KMS-11 (cell line): ENCODE measurements at regions not wholly inside any gene's neighbourhood (a gene's known extent, or its start where the extent isn't known, plus 50 kb on each side); places are given as distances from the start of the nearest gene placed in this dataset.

ENCODE experiments used
- H2AFZ ChIP-seq: fragments of 200-600 bp; sonication (generic); 2 replicates; pipeline ENCODE4 v1.6.1; 2016; ENCODE audit warnings: antibody characterized with exemption, mixed run types, low read depth
- H3K27ac ChIP-seq: fragments of 200-600 bp; sonication (generic); 2 replicates; pipeline ENCODE4 v1.6.1; 2016; ENCODE audit warnings: mild to moderate bottlenecking, mixed run types
- H3K27me3 ChIP-seq: fragments of 200-600 bp; sonication (generic); 2 replicates; pipeline ENCODE4 v1.6.1; 2017; ENCODE audit warnings: mild to moderate bottlenecking, low read depth, mixed run types, moderate library complexity; ENCODE audit not compliant: insufficient read depth
- H3K36me3 ChIP-seq: fragments of 200-600 bp; sonication (generic); 2 replicates; pipeline ENCODE4 v1.6.1; 2017; ENCODE audit warnings: mild to moderate bottlenecking, mixed run types; ENCODE audit not compliant: insufficient read depth
- H3K4me1 ChIP-seq: fragments of 200-600 bp; sonication (generic); 2 replicates; pipeline ENCODE4 v1.6.1; 2016; ENCODE audit warnings: mild to moderate bottlenecking, low read depth, mixed run types; ENCODE audit not compliant: poor library complexity, severe bottlenecking
- H3K4me2 ChIP-seq: fragments of 200-600 bp; sonication (generic); 2 replicates; pipeline ENCODE4 v1.7.0; 2016; ENCODE audit warnings: mild to moderate bottlenecking, mixed run types
- H3K4me3 ChIP-seq: fragments of 200-600 bp; sonication (generic); IDR thresholded peaks from 2 replicates; pipeline ENCODE4 v1.6.1; 2017; ENCODE audit warnings: low read depth, low read length, mixed read lengths; ENCODE audit not compliant: insufficient read depth
- H3K79me2 ChIP-seq: fragments of 200-600 bp; sonication (generic); 2 replicates; pipeline ENCODE4 v1.6.1; 2016; ENCODE audit warnings: low read depth, mixed run types; ENCODE audit not compliant: insufficient read depth
- H3K9ac ChIP-seq: fragments of 200-600 bp; sonication (generic); 2 replicates; pipeline ENCODE4 v1.6.1; 2016; ENCODE audit warnings: mild to moderate bottlenecking, mixed run types
- H4K20me1 ChIP-seq: fragments of 200-600 bp; sonication (generic); 2 replicates; pipeline ENCODE4 v1.6.1; 2016; ENCODE audit warnings: mild to moderate bottlenecking, mixed run types; ENCODE audit not compliant: insufficient read depth
- CTCF ChIP-seq: fragments of 200-600 bp; sonication (generic); conservative IDR thresholded peaks from 2 replicates; pipeline ENCODE4 v1.6.1; 2017; ENCODE audit warnings: low read depth, mild to moderate bottlenecking, antibody characterized with exemption, low read length, moderate library complexity, mixed read lengths

DNA sequence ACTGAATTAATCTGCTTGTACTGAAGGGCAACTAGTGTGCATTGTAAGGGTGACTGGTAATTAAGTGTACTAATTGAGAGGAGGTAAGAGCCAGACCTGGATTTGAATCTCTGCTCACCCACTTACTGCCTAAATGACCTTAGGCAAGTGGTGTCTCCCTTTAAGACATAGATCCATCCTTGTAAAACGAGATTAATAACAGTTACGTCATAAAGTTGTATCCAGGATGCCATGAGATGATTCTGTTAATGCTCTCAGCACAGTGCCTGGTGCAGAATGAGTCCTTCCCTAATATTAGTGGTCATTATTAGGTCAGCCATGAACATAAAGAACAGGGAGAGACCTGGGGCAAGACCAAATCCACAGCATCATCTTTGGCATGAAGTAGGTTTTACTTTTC is 470.1 kb downstream of the MAFB start:
- no peak overlapping the region for H3K4me3 ChIP-seq
- H3K27ac ChIP-seq = no peak overlapping the region
- H3K79me2 ChIP-seq = no peaks in the 10 kb centered on the region
- H4K20me1 ChIP-seq = no peaks in the 10 kb centered on the region
- TF ChIP-seq CTCF = no peak
- no peak overlapping the region for H2AFZ ChIP-seq
- no peaks in the 10 kb centered on the region for H3K27me3 ChIP-seq
- H3K4me1 ChIP-seq = no peaks in the 10 kb centered on the region
- H3K4me2 ChIP-seq = no peak overlapping the region
- no peak overlapping the region for H3K9ac ChIP-seq
- no peaks in the 10 kb centered on the region for H3K36me3 ChIP-seq

DNA sequence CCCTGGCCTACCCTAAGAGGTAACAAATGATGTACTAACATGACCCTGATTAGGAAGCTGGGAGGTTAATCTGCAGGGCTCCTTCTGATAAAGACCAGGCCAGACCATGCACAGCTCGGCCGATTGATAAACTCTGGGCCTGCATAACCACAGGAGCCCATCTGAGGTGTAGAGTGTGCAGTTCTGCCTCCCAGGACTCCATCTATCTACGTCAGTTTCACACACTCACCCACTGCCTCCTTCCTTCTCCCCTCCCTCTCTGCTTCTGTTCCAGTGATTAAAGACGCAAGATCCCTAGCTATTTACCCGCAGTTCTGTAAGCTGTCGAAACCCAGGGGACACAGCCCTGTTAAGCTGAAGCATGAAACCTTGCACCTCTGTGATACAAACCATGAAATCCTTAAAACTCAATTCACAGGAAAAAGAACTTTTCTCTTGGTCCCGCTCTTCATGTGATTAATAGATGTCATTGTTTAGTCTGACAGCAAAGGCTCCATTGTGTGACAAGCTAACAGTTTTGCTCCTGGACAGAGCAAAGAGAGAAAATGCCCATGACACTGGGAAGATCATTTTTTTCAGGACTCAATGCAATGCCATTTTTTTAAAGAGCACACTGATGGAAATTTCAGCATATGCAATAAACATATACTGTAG is 470.6 kb downstream of the MAFB start:
- TF ChIP-seq CTCF = no peak

GRCh38 chr20:40207655-40208054 is 481.4 kb downstream of the MAFB start:
- Histone ChIP-seq H3K4me1 (no peaks in the 10 kb centered on the region), H4K20me1 (no peaks in the 10 kb centered on the region), H3K9ac (no peak overlapping the region), H3K79me2 (no peaks in the 10 kb centered on the region), H3K36me3 (no peaks in the 10 kb centered on the region), H3K4me2 (no peak overlapping the region), H3K4me3 (no peak overlapping the region), H2AFZ (no peak overlapping the region), H3K27me3 (no peaks in the 10 kb centered on the region), H3K27ac (no peak overlapping the region)
- TF ChIP-seq CTCF = no peak

More for the DNA sequence above, 470.6 kb downstream of the MAFB start:
- Histone ChIP-seq H4K20me1 (no peaks in the 10 kb centered on the region), H3K27me3 (no peaks in the 10 kb centered on the region), H3K4me1 (no peaks in the 10 kb centered on the region), H3K79me2 (no peaks in the 10 kb centered on the region), H3K4me3 (no peak overlapping the region), H3K9ac (no peak overlapping the region), H2AFZ (no peak overlapping the region), H3K36me3 (no peaks in the 10 kb centered on the region), H3K27ac (no peak overlapping the region), H3K4me2 (no peak overlapping the region)

GRCh38 chr20:40205971-40206370 is 483.1 kb downstream of the MAFB start:
- no peak overlapping the region for H3K27ac ChIP-seq
- H4K20me1 ChIP-seq = no peaks in the 10 kb centered on the region
- H3K36me3 ChIP-seq = no peaks in the 10 kb centered on the region
- H3K4me1 ChIP-seq = no peaks in the 10 kb centered on the region
- no peaks in the 10 kb centered on the region for H3K27me3 ChIP-seq
- H3K4me3 ChIP-seq = no peak overlapping the region
- TF ChIP-seq CTCF = no peak
- H3K4me2 ChIP-seq = no peak overlapping the region
- H3K79me2 ChIP-seq = no peaks in the 10 kb centered on the region
- H2AFZ ChIP-seq = no peak overlapping the region
- H3K9ac ChIP-seq = no peak overlapping the region
